Activated CD8-positive, alpha-beta memory T cell treated with anti-CD3 and anti-CD28 coated beads for 36 hours (primary cell): ENCODE measurements at regions not wholly inside any gene's neighbourhood (a gene's known extent, or its start where the extent isn't known, plus 50 kb on each side); places are given as distances from the start of the nearest gene placed in this dataset.

Experiments used
- CTCF ChIA-PET: fragments of 350-600 bp; sonication (Branson Sonifier 250); formaldehyde crosslinking; loops from one replicate; lab custom pipeline; 2021; ENCODE audit warnings: antibody characterized with exemption; lab: Charles Lee
- POLR2A ChIA-PET: fragments of 350-600 bp; sonication (Branson Sonifier 250); formaldehyde crosslinking; loops from one replicate; lab custom pipeline; 2021; ENCODE audit warnings: antibody characterized with exemption; lab: Charles Lee

GRCh38 chr15:25565470-25566264 is 126.8 kb upstream of the UBE3A start:
- CTCF ChIA-PET, result no interaction called here
- POLR2A ChIA-PET, result no interaction called here

- ChIA-PET POLR2A (no interaction called here), CTCF (no interaction called here)
Measured at GRCh38 chr15:25563596-25563995, 124.8 kb upstream of the UBE3A start.

- ChIA-PET POLR2A (no interaction called here), CTCF (no interaction called here)
Measured at GRCh38 chr15:25557926-25558325, 119.1 kb upstream of the UBE3A start.

GRCh38 chr15:25556136-25556535 is 117.3 kb upstream of the UBE3A start:
- POLR2A ChIA-PET, result no interaction called here
- CTCF ChIA-PET, result no interaction called here

GRCh38 chr15:25554640-25555039 is 115.8 kb upstream of the UBE3A start:
- ChIA-PET CTCF (no interaction called here), POLR2A (no interaction called here)

GRCh38 chr15:25548600-25548999 is 109.8 kb upstream of the UBE3A start:
- ChIA-PET CTCF (no interaction called here), POLR2A (no interaction called here)

GRCh38 chr15:25545889-25546288 is 107.1 kb upstream of the UBE3A start:
- CTCF ChIA-PET, result no interaction called here
- POLR2A ChIA-PET, result no interaction called here

- CTCF ChIA-PET, result no interaction called here
Measured at GRCh38 chr15:25545017-25545416, 106.2 kb upstream of the UBE3A start.

GRCh38 chr15:25544076-25544475 is 105.3 kb upstream of the UBE3A start:
- POLR2A ChIA-PET, result no interaction called here
- CTCF ChIA-PET, result no interaction called here

More at GRCh38 chr15:25545017-25545416, 106.2 kb upstream of the UBE3A start:
- POLR2A ChIA-PET, result no interaction called here

GRCh38 chr15:25543196-25543595 is 104.4 kb upstream of the UBE3A start:
- ChIA-PET POLR2A (no interaction called here), CTCF (no interaction called here)

- ChIA-PET CTCF (interaction anchor here (0.6 kb wide), 1 partner anchor 12 kb away, joined by 4 read pairs; no protein-coding TSS in a partner anchor), POLR2A (no interaction called here)
Measured at GRCh38 chr15:25541228-25541627, 102.4 kb upstream of the UBE3A start.

GRCh38 chr15:25536801-25537611 is 98.2 kb upstream of the UBE3A start:
- POLR2A ChIA-PET, result no interaction called here
- CTCF ChIA-PET, result no interaction called here

- ChIA-PET CTCF (no interaction called here), POLR2A (no interaction called here)
Measured at GRCh38 chr15:25535866-25536265, 97.0 kb upstream of the UBE3A start.

- ChIA-PET CTCF (no interaction called here), POLR2A (no interaction called here)
Measured at GRCh38 chr15:25534293-25534692, 95.5 kb upstream of the UBE3A start.

GRCh38 chr15:25532269-25533140 is 93.7 kb upstream of the UBE3A start:
- ChIA-PET POLR2A (no interaction called here), CTCF (no interaction called here)

- ChIA-PET CTCF (no interaction called here), POLR2A (no interaction called here)
Measured at GRCh38 chr15:25529774-25530173, 91.0 kb upstream of the UBE3A start.

GRCh38 chr15:25527118-25527517 is 88.3 kb upstream of the UBE3A start:
- ChIA-PET CTCF (no interaction called here), POLR2A (no interaction called here)

GRCh38 chr15:25525741-25526140 is 86.9 kb upstream of the UBE3A start:
- POLR2A ChIA-PET, result no interaction called here
- CTCF ChIA-PET, result no interaction called here

GRCh38 chr15:25515633-25516032 is 76.8 kb upstream of the UBE3A start:
- POLR2A ChIA-PET, result no interaction called here
- CTCF ChIA-PET, result no interaction called here

GRCh38 chr15:25514522-25514921 is 75.7 kb upstream of the UBE3A start:
- CTCF ChIA-PET, result no interaction called here
- POLR2A ChIA-PET, result no interaction called here
